ENCODE measurements at regions not wholly inside any gene's neighbourhood (a gene's known extent, or its start where the extent isn't known, plus 50 kb on each side); places are given as distances from the start of the nearest gene placed in this dataset.

DNA sequence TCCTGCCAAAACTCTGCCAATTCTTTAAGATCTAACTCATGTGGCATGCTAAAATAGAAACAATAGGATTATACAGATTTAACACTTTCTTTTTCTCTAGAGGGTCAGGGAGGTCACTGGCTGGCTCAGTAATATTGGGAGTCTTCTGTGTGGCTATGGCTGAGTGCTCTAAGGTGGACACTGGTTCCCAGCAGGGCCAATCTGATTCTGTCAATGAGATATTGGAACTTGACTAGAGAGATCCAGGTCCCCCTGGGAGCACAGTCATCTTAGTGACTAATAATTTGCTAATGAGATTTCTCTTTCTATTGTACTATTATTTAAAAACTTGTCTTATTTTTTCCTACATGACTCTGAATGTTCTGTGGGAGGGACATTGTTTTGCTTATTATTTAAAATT, 69.1 kb upstream of the ZP4 start:
- Histone ChIP-seq H3K9me3 (replicated peaks in 1 of 3) (no peaks in the 10 kb centered on the region), H3K36me3 (replicated peaks in 1 of 2) (no peaks in the 10 kb centered on the region), H3K27me3 (no peaks in the 10 kb centered on the region), H3K27ac (no peak overlapping the region), H3K4me3 (no peak overlapping the region), H3K4me1 (replicated peaks in 1 of 2) (no peaks in the 10 kb centered on the region)
- TF ChIP-seq, protein P1, sequence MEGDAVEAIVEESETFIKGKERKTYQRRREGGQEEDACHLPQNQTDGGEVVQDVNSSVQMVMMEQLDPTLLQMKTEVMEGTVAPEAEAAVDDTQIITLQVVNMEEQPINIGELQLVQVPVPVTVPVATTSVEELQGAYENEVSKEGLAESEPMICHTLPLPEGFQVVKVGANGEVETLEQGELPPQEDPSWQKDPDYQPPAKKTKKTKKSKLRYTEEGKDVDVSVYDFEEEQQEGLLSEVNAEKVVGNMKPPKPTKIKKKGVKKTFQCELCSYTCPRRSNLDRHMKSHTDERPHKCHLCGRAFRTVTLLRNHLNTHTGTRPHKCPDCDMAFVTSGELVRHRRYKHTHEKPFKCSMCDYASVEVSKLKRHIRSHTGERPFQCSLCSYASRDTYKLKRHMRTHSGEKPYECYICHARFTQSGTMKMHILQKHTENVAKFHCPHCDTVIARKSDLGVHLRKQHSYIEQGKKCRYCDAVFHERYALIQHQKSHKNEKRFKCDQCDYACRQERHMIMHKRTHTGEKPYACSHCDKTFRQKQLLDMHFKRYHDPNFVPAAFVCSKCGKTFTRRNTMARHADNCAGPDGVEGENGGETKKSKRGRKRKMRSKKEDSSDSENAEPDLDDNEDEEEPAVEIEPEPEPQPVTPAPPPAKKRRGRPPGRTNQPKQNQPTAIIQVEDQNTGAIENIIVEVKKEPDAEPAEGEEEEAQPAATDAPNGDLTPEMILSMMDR (IDR thresholded peaks at IDR 0.05): no peak
- TF ChIP-seq POLR2A (IDR thresholded peaks at IDR 0.05): no peak
- intact Hi-C loops (cut with DNase I): no loop called here
- no peak for DNase-seq

DNA sequence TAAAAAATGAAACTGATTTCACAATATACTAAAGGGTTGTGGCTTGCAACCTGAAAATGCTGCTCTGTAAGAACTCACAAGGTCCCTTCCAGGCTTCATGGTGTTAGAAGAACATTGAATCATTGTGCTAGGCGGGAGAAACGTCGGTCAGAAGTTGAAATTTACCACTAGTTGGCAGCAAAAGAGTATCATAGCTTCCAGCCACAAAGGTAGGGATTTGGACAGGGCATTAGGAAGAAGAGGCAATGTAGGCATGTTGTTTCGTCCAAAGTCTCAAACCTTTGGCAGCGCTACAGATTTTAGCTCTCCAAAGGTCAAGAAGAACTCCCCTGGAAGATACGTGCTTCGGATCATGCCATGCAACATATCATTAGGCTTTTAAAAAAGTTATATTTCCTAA, 62.5 kb upstream of the ZP4 start:
- no peak overlapping the region for H3K4me3 ChIP-seq
- H3K4me1 ChIP-seq (replicated peaks in 1 of 2): no peaks in the 10 kb centered on the region
- no peaks in the 10 kb centered on the region for H3K9me3 ChIP-seq (replicated peaks in 1 of 3)
- intact Hi-C loops (cut with DNase I): no loop called here
- 69 to 77% (median 71%) methylated on average over 7 of the region's 7 CpGs for WGBS, 4 donors
- DNase-seq: no peak
- TF ChIP-seq POLR2A (IDR thresholded peaks at IDR 0.05): no peak
- TF ChIP-seq, protein P1 (IDR thresholded peaks at IDR 0.05): no peak
- no peaks in the 10 kb centered on the region for H3K27me3 ChIP-seq
- no peaks in the 10 kb centered on the region for H3K36me3 ChIP-seq (replicated peaks in 1 of 2)
- no peak overlapping the region for H3K27ac ChIP-seq

Small RNAs in the stretch of these regions (small RNA-seq; reads per million reads assigned to genes)
- gene AL356010.1: 0 reads per million in 2 donors
- gene AL590135.1: 0 reads per million in 2 donors
- 0 reads per million in 2 donors for gene RNU6-725P

Measured in adrenal gland (tissue), 9 donors.